Endothelial cell (in vitro differentiated cells): ENCODE measurements at regions not wholly inside any gene's neighbourhood (a gene's known extent, or its start where the extent isn't known, plus 50 kb on each side); places are given as distances from the start of the nearest gene placed in this dataset.

ENCODE experiments used
- DNase-seq: peaks from one replicate; pipeline ENCODE4 v3.0.0; 2021; ENCODE audit warnings: low spot score
- H3K27ac Mint-ChIP-seq: one replicate; pipeline ENCODE4 v1.8.0; 2021; ENCODE audit warnings: mixed read lengths, inconsistent platforms; ENCODE audit not compliant: unreplicated experiment
- H3K27me3 Mint-ChIP-seq: one replicate; pipeline ENCODE4 v1.8.0; 2021; ENCODE audit warnings: mild to moderate bottlenecking, moderate library complexity, mixed read lengths, inconsistent platforms; ENCODE audit not compliant: unreplicated experiment
- H3K36me3 Mint-ChIP-seq: one replicate; pipeline ENCODE4 v1.8.0; 2021; ENCODE audit warnings: mild to moderate bottlenecking, low read depth, mixed read lengths, inconsistent platforms; ENCODE audit not compliant: unreplicated experiment
- H3K4me1 Mint-ChIP-seq: one replicate; pipeline ENCODE4 v1.8.0; 2021; ENCODE audit warnings: mild to moderate bottlenecking, mixed read lengths, inconsistent platforms; ENCODE audit not compliant: unreplicated experiment
- H3K4me3 Mint-ChIP-seq: one replicate; pipeline ENCODE4 v1.8.0; 2021; ENCODE audit warnings: mild to moderate bottlenecking, mixed read lengths, inconsistent platforms; ENCODE audit not compliant: unreplicated experiment
- H3K9me3 Mint-ChIP-seq: one replicate; pipeline ENCODE4 v1.8.0; 2021; ENCODE audit warnings: mixed read lengths, inconsistent platforms; ENCODE audit not compliant: unreplicated experiment
- CTCF ChIP-seq: fragments of 200-600 bp; sonication (generic); IDR thresholded peaks from one replicate; pipeline ENCODE4 v1.5.0; 2021; ENCODE audit warnings: antibody characterized with exemption; ENCODE audit not compliant: unreplicated experiment

- Mint-ChIP-seq H3K27ac (no peak overlapping the region), H3K4me1 (no peaks in the 10 kb centered on the region)
Measured at GRCh38 chr10:5268743-5269142, 72.1 kb downstream of the AKR1C4 start.

GRCh38 chr10:5269791-5270190, 73.2 kb downstream of the AKR1C4 start:
- Mint-ChIP-seq H3K9me3 (no peaks in the 10 kb centered on the region), H3K27me3 (no peaks in the 10 kb centered on the region)
- TF ChIP-seq CTCF: no peak

More at GRCh38 chr10:5268743-5269142, 72.1 kb downstream of the AKR1C4 start:
- TF ChIP-seq CTCF: no peak
- Mint-ChIP-seq H3K4me3 (no peak overlapping the region), H3K36me3 (no peaks in the 10 kb centered on the region), H3K9me3 (no peaks in the 10 kb centered on the region), H3K27me3 (no peaks in the 10 kb centered on the region)
- no peak for DNase-seq

GRCh38 chr10:5271526-5271925, 74.9 kb downstream of the AKR1C4 start:
- Mint-ChIP-seq H3K27ac (no peak overlapping the region), H3K4me3 (no peak overlapping the region), H3K9me3 (no peaks in the 10 kb centered on the region)

More at GRCh38 chr10:5269791-5270190, 73.2 kb downstream of the AKR1C4 start:
- no peaks in the 10 kb centered on the region for H3K36me3 Mint-ChIP-seq
- H3K4me1 Mint-ChIP-seq: no peaks in the 10 kb centered on the region
- no peak overlapping the region for H3K4me3 Mint-ChIP-seq
- no peak overlapping the region for H3K27ac Mint-ChIP-seq
- no peak for DNase-seq

GRCh38 chr10:5272065-5272803, 75.6 kb downstream of the AKR1C4 start:
- Mint-ChIP-seq H3K27ac (no peak overlapping the region), H3K9me3 (no peaks in the 10 kb centered on the region), H3K4me1 (no peaks in the 10 kb centered on the region), H3K27me3 (no peaks in the 10 kb centered on the region), H3K36me3 (no peaks in the 10 kb centered on the region), H3K4me3 (no peak overlapping the region)
- no peak for TF ChIP-seq CTCF
- DNase-seq: no peak

More at GRCh38 chr10:5271526-5271925, 74.9 kb downstream of the AKR1C4 start:
- H3K36me3 Mint-ChIP-seq: no peaks in the 10 kb centered on the region
- H3K27me3 Mint-ChIP-seq: no peaks in the 10 kb centered on the region
- no peak for TF ChIP-seq CTCF
- no peak for DNase-seq
- no peaks in the 10 kb centered on the region for H3K4me1 Mint-ChIP-seq

- no peak overlapping the region for H3K4me3 Mint-ChIP-seq
- no peaks in the 10 kb centered on the region for H3K27me3 Mint-ChIP-seq
- no peaks in the 10 kb centered on the region for H3K9me3 Mint-ChIP-seq
- no peaks in the 10 kb centered on the region for H3K4me1 Mint-ChIP-seq
- DNase-seq: no peak
- H3K27ac Mint-ChIP-seq: no peak overlapping the region
- no peak for TF ChIP-seq CTCF
- no peaks in the 10 kb centered on the region for H3K36me3 Mint-ChIP-seq
Measured at GRCh38 chr10:5274795-5275194, 78.2 kb downstream of the AKR1C4 start.
